HCT116 (cell line): ENCODE measurements at regions not wholly inside any gene's neighbourhood (a gene's known extent, or its start where the extent isn't known, plus 50 kb on each side); places are given as distances from the start of the nearest gene placed in this dataset.

ENCODE experiments used
- CEBPB ChIP-seq: IDR thresholded peaks from 2 replicates; pipeline ENCODE4 v1.6.1; 2012; ENCODE audit warnings: low read depth
- ELF1 ChIP-seq: IDR thresholded peaks from 2 replicates; pipeline ENCODE4 v1.6.1; 2012; ENCODE audit warnings: low read depth, borderline replicate concordance
- POLR2A ChIP-seq: IDR thresholded peaks from 2 replicates; pipeline ENCODE4 v1.7.0; 2011; ENCODE audit warnings: borderline replicate concordance; ENCODE audit not compliant: insufficient read depth, insufficient read length; ENCODE audit errors: extremely low read depth
- POLR2AphosphoS5 ChIP-seq: IDR thresholded peaks from 2 replicates; pipeline ENCODE4 v1.6.1; 2011; ENCODE audit warnings: mild to moderate bottlenecking, low read depth, low read length, moderate library complexity
- TF ChIP-seq, protein P1 (sequence below), 3 experiments: fragments of 200-600 bp in 1 of 3; sonication (generic) in 1 of 3; IDR thresholded peaks in 2 of 3; conservative IDR thresholded peaks in 1 of 3; 2 replicates each; pipeline ENCODE4 v1.5.1; 2012 to 2017; ENCODE audit warnings: low read depth in 2 of 3, low read length in 2 of 3, antibody characterized with exemption in 1 of 3, borderline replicate concordance in 1 of 3, control low read depth in 1 of 3, mild to moderate bottlenecking in 1 of 3, mixed read lengths in 1 of 3, mixed run types in 1 of 3, moderate library complexity in 1 of 3; ENCODE audit not compliant: insufficient read depth in 1 of 3

DNA sequence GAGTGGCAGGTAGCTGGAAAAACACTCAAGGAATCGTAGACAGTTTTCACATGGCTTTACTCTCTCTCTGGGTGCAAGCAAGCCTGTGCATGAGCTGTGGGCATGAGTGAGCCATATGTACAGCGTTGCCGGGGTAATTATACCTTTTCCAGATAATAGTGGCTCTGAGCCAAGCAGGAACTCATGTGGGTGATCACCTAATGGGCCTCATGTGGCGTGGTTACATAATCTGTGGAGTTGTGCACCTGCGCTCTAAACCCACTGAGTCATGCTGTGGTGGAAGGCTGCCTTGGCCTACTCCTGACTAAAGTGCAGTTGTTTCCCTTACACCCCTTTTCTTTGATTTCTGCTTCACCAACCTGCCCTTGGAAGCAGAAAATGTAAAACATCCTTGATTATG lies 1564.5 kb upstream of the PCDH10 start:
- TF ChIP-seq, protein P1, sequence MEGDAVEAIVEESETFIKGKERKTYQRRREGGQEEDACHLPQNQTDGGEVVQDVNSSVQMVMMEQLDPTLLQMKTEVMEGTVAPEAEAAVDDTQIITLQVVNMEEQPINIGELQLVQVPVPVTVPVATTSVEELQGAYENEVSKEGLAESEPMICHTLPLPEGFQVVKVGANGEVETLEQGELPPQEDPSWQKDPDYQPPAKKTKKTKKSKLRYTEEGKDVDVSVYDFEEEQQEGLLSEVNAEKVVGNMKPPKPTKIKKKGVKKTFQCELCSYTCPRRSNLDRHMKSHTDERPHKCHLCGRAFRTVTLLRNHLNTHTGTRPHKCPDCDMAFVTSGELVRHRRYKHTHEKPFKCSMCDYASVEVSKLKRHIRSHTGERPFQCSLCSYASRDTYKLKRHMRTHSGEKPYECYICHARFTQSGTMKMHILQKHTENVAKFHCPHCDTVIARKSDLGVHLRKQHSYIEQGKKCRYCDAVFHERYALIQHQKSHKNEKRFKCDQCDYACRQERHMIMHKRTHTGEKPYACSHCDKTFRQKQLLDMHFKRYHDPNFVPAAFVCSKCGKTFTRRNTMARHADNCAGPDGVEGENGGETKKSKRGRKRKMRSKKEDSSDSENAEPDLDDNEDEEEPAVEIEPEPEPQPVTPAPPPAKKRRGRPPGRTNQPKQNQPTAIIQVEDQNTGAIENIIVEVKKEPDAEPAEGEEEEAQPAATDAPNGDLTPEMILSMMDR (IDR thresholded peaks at IDR 0.05 in 2 of 3, conservative IDR thresholded peaks at IDR 0.05 in 1 of 3; ENCODE audit: borderline replicate concordance in 1 of 3, insufficient read depth in 1 of 3, low read depth in 2 of 3, low read length in 2 of 3) = no peak
- TF ChIP-seq POLR2A = no peak
- no peak for TF ChIP-seq POLR2AphosphoS5
- no peak for TF ChIP-seq ELF1
- no peak for TF ChIP-seq CEBPB
